ENCODE measurements at regions not wholly inside any gene's neighbourhood (a gene's known extent, or its start where the extent isn't known, plus 50 kb on each side); places are given as distances from the start of the nearest gene placed in this dataset.

GRCh38 chr5:67286006-67286405, 89.4 kb upstream of the CD180 start:
- Histone ChIP-seq H3K27ac (no peak overlapping the region), H3K4me2 (no peak overlapping the region), H3K9me3 (ENCODE audit: low read depth) (no peaks in the 10 kb centered on the region), H3K4me1 (ENCODE audit: insufficient read depth) (peaks cover 11% of the 10 kb centered on the region), H3K9me2 (replicated peaks; ENCODE audit: insufficient read depth) (no peaks in the 10 kb centered on the region), H3K36me3 (replicated peaks; ENCODE audit: insufficient read depth, low read depth) (no peaks in the 10 kb centered on the region), H2AFZ (no peak overlapping the region), H3K4me3 (no peak overlapping the region), H3K79me2 (no peaks in the 10 kb centered on the region), H4K20me1 (ENCODE audit: insufficient read depth, poor library complexity, severe bottlenecking) (no peaks in the 10 kb centered on the region), H3K27me3 (no peaks in the 10 kb centered on the region)
- TF ChIP-seq CTCF (IDR thresholded peaks at IDR 0.05; ENCODE audit: poor library complexity) (no peak), EZH2 (IDR thresholded peaks at IDR 0.05; ENCODE audit: borderline replicate concordance) (no peak), EZH2phosphoT487 (IDR thresholded peaks at IDR 0.05; ENCODE audit: low read depth, severe bottlenecking, unreplicated experiment) (no peak)
- DNase-seq (ENCODE audit: low spot score): no peak
- 92% methylated on average over 4 of the region's 4 CpGs for WGBS (ENCODE audit: low lambda C conversion rate, missing lambda C conversion rate)

GRCh38 chr5:67283988-67284487, 87.4 kb upstream of the CD180 start:
- H3K27me3 ChIP-seq: no peaks in the 10 kb centered on the region
- no peak for DNase-seq (ENCODE audit: low spot score)
- H3K79me2 ChIP-seq: no peaks in the 10 kb centered on the region
- H4K20me1 ChIP-seq (ENCODE audit: insufficient read depth, poor library complexity, severe bottlenecking): no peaks in the 10 kb centered on the region
- no peak overlapping the region for H3K4me3 ChIP-seq
- H3K9me2 ChIP-seq (replicated peaks; ENCODE audit: insufficient read depth): no peaks in the 10 kb centered on the region
- H3K4me1 ChIP-seq (ENCODE audit: insufficient read depth): peaks cover 11% of the 10 kb centered on the region
- peak overlapping the region; percentile 53 for H3K27ac ChIP-seq
- WGBS (ENCODE audit: low lambda C conversion rate, missing lambda C conversion rate): 52% methylated on average over 4 of the region's 4 CpGs
- peak overlapping the region; percentile 46 for H2AFZ ChIP-seq
- H3K9me3 ChIP-seq (ENCODE audit: low read depth): no peaks in the 10 kb centered on the region
- no peak overlapping the region for H3K4me2 ChIP-seq
- TF ChIP-seq EZH2phosphoT487 (IDR thresholded peaks at IDR 0.05; ENCODE audit: low read depth, severe bottlenecking, unreplicated experiment) (no peak), EZH2 (IDR thresholded peaks at IDR 0.05; ENCODE audit: borderline replicate concordance) (no peak), CTCF (IDR thresholded peaks at IDR 0.05; ENCODE audit: poor library complexity) (no peak)
- no peaks in the 10 kb centered on the region for H3K36me3 ChIP-seq (replicated peaks; ENCODE audit: insufficient read depth, low read depth)

GRCh38 chr5:67283275-67283987, 86.8 kb upstream of the CD180 start:
- 78% methylated on average over 7 of the region's 7 CpGs for WGBS (ENCODE audit: low lambda C conversion rate, missing lambda C conversion rate)
- Histone ChIP-seq H3K4me1 (ENCODE audit: insufficient read depth) (peaks cover 11% of the 10 kb centered on the region), H3K27ac (peak overlapping the region; percentile 53), H3K4me3 (no peak overlapping the region), H2AFZ (peak overlapping the region; percentile 46), H3K79me2 (no peaks in the 10 kb centered on the region), H3K4me2 (no peak overlapping the region), H3K9me2 (replicated peaks; ENCODE audit: insufficient read depth) (no peaks in the 10 kb centered on the region), H4K20me1 (ENCODE audit: insufficient read depth, poor library complexity, severe bottlenecking) (no peaks in the 10 kb centered on the region), H3K27me3 (no peaks in the 10 kb centered on the region), H3K36me3 (replicated peaks; ENCODE audit: insufficient read depth, low read depth) (no peaks in the 10 kb centered on the region), H3K9me3 (ENCODE audit: low read depth) (peaks cover 1% of the 10 kb centered on the region)
- TF ChIP-seq EZH2 (IDR thresholded peaks at IDR 0.05; ENCODE audit: borderline replicate concordance) (no peak), EZH2phosphoT487 (IDR thresholded peaks at IDR 0.05; ENCODE audit: low read depth, severe bottlenecking, unreplicated experiment) (no peak), CTCF (IDR thresholded peaks at IDR 0.05; ENCODE audit: poor library complexity) (no peak)
- DNase-seq (ENCODE audit: low spot score): no peak

Data from hepatocyte (in vitro differentiated cells).